Suprapubic skin (tissue), 3 donors: ENCODE measurements at regions not wholly inside any gene's neighbourhood (a gene's known extent, or its start where the extent isn't known, plus 50 kb on each side); places are given as distances from the start of the nearest gene placed in this dataset.

Source experiments
- CTCF ChIP-seq, 2 donors: fragments of 200-600 bp in 1 of 2; fragments of 450-650 bp in 1 of 2; sonication (generic) in 1 of 2; IDR thresholded peaks; one replicate each; pipeline ENCODE4 v1.5.1; 2016 to 2019; ENCODE audit warnings: antibody characterized with exemption in 2 of 2, mild to moderate bottlenecking in 1 of 2, moderate library complexity in 1 of 2
- POLR2A ChIP-seq, 2 donors: fragments of 450-650 bp; IDR thresholded peaks; one replicate each; pipeline ENCODE4 v1.6.1; 2017; ENCODE audit warnings: antibody characterized with exemption in 2 of 2, mild to moderate bottlenecking in 2 of 2, moderate library complexity in 2 of 2

DNA sequence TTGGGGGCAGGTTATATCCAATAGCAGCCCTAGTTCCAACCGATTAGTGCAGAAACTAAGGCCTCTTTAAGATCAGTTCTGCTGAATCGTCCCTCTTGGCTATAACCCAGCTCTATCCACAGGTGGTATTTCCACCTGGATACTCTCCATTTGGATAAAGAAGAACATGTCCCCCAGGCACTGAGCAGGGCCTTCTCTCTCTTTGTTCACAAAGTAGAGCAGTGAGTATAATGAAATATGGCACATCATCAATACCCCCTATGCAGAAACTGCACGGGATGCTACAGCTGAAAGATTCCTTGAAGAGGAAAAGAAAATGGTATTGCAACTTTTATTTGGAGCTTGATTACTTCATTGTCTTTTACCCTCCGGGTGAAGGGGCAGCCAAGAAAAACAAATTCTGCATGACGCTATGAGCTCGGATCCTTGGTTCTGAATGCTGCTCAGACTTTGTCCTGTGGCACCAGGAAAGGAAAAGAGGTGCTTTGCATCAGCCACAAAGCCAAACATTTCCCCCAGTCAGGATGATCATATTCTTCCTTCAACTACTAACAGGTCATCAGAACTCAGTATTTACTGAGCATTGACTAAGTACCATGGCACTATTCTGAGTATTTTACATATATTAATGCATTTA lies 399.7 kb downstream of the NPIPA8 start:
- TF ChIP-seq CTCF (IDR thresholded peaks at IDR 0.05) (no peak), POLR2A (IDR thresholded peaks at IDR 0.05) (no peak)
